Right lobe of liver (tissue), 4 donors: ENCODE measurements at regions not wholly inside any gene's neighbourhood (a gene's known extent, or its start where the extent isn't known, plus 50 kb on each side); places are given as distances from the start of the nearest gene placed in this dataset.

Experiments used
- CTCF ChIP-seq, 4 donors: fragments of 200-600 bp in 3 of 4; fragments of 450-650 bp in 1 of 4; IDR thresholded peaks; one replicate each; pipeline versions ENCODE4 v1.5.1 to v1.8.0; 2016 to 2022; ENCODE audit warnings: antibody characterized with exemption in 4 of 4, mild to moderate bottlenecking in 2 of 4
- POLR2A ChIP-seq: fragments of 450-650 bp; IDR thresholded peaks from one replicate; pipeline ENCODE4 v1.6.1; 2017; ENCODE audit warnings: antibody characterized with exemption, mild to moderate bottlenecking
- donor health status: DM: no; HTN: no; CAD: no.
- donor health status: DM: no; HTN: no; CAD: no.
- donor health status: DM: no; HTN: yes; CAD: no.

GRCh38 chrX:146994163-146994562 lies 179.6 kb upstream of the CXorf51A start:
- TF ChIP-seq CTCF (IDR thresholded peaks at IDR 0.05) (no peak), POLR2A (no peak)
